ENCODE measurements at regions not wholly inside any gene's neighbourhood (a gene's known extent, or its start where the extent isn't known, plus 50 kb on each side); places are given as distances from the start of the nearest gene placed in this dataset.

DNA sequence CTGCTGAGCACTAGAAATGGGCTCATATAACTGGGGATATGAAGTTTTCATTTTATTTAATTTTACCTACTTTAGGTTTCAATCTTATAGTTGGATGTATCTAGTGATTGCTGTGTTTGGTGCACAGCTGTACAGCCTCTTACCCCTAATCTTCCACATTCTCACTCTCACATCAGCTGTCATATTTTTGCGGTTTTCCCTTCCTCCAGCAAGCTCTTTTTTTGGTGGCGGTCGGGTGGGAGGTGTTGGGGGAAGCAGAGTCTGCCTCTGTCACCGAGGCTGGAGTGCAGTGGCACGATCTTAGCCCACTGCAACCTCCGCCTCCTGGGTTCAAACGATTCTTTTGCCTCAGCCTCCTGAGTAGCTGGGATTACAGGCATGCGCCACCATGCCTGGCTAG lies 445.1 kb upstream of the ISX start:
- no peak overlapping the region for H3K4me3 ChIP-seq (ENCODE audit: low read depth in 1 of 3, low read length in 3 of 3)
- no peak for DNase-seq (ENCODE audit: low spot score)
- no peak overlapping the region for H3K27ac ChIP-seq (ENCODE audit: low read depth in 1 of 2, low read length in 2 of 2)
- no peaks in the 10 kb centered on the region for H3K4me1 ChIP-seq (ENCODE audit: control insufficient read depth in 4 of 4, insufficient read depth in 4 of 4, low read length in 3 of 4)
- no peaks in the 10 kb centered on the region for H3K36me3 ChIP-seq (ENCODE audit: control insufficient read depth in 4 of 4, insufficient read depth in 3 of 4, low read depth in 1 of 4, low read length in 3 of 4)
- no peaks in the 10 kb centered on the region for H3K9me3 ChIP-seq (ENCODE audit: control insufficient read depth in 4 of 4, low read length in 3 of 4)
- TF ChIP-seq, protein P1, sequence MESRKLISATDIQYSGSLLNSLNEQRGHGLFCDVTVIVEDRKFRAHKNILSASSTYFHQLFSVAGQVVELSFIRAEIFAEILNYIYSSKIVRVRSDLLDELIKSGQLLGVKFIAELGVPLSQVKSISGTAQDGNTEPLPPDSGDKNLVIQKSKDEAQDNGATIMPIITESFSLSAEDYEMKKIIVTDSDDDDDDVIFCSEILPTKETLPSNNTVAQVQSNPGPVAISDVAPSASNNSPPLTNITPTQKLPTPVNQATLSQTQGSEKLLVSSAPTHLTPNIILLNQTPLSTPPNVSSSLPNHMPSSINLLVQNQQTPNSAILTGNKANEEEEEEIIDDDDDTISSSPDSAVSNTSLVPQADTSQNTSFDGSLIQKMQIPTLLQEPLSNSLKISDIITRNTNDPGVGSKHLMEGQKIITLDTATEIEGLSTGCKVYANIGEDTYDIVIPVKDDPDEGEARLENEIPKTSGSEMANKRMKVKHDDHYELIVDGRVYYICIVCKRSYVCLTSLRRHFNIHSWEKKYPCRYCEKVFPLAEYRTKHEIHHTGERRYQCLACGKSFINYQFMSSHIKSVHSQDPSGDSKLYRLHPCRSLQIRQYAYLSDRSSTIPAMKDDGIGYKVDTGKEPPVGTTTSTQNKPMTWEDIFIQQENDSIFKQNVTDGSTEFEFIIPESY (IDR thresholded peaks at IDR 0.05) = no peak
- TF ChIP-seq YY1 (IDR thresholded peaks at IDR 0.05) (no peak), HNF4G (IDR thresholded peaks at IDR 0.05) (no peak), HNF4A (conservative IDR thresholded peaks at IDR 0.05) (no peak), RAD21 (IDR thresholded peaks at IDR 0.05) (no peak), SP1 (IDR thresholded peaks at IDR 0.05) (no peak), GABPA (IDR thresholded peaks at IDR 0.05 in 1 of 2, conservative IDR thresholded peaks at IDR 0.05 in 1 of 2) (no peak), FOXA2 (IDR thresholded peaks at IDR 0.05) (no peak), JUND (IDR thresholded peaks at IDR 0.05) (no peak), EGR1 (IDR thresholded peaks at IDR 0.05; ENCODE audit: low read depth in 2 of 2) (no peak), RXRA (IDR thresholded peaks at IDR 0.05) (no peak), FOXA1 (IDR thresholded peaks at IDR 0.05) (no peak)
- TF ChIP-seq, protein P2, sequence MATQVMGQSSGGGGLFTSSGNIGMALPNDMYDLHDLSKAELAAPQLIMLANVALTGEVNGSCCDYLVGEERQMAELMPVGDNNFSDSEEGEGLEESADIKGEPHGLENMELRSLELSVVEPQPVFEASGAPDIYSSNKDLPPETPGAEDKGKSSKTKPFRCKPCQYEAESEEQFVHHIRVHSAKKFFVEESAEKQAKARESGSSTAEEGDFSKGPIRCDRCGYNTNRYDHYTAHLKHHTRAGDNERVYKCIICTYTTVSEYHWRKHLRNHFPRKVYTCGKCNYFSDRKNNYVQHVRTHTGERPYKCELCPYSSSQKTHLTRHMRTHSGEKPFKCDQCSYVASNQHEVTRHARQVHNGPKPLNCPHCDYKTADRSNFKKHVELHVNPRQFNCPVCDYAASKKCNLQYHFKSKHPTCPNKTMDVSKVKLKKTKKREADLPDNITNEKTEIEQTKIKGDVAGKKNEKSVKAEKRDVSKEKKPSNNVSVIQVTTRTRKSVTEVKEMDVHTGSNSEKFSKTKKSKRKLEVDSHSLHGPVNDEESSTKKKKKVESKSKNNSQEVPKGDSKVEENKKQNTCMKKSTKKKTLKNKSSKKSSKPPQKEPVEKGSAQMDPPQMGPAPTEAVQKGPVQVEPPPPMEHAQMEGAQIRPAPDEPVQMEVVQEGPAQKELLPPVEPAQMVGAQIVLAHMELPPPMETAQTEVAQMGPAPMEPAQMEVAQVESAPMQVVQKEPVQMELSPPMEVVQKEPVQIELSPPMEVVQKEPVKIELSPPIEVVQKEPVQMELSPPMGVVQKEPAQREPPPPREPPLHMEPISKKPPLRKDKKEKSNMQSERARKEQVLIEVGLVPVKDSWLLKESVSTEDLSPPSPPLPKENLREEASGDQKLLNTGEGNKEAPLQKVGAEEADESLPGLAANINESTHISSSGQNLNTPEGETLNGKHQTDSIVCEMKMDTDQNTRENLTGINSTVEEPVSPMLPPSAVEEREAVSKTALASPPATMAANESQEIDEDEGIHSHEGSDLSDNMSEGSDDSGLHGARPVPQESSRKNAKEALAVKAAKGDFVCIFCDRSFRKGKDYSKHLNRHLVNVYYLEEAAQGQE (IDR thresholded peaks at IDR 0.05) = no peak
- TF ChIP-seq, protein P3, sequence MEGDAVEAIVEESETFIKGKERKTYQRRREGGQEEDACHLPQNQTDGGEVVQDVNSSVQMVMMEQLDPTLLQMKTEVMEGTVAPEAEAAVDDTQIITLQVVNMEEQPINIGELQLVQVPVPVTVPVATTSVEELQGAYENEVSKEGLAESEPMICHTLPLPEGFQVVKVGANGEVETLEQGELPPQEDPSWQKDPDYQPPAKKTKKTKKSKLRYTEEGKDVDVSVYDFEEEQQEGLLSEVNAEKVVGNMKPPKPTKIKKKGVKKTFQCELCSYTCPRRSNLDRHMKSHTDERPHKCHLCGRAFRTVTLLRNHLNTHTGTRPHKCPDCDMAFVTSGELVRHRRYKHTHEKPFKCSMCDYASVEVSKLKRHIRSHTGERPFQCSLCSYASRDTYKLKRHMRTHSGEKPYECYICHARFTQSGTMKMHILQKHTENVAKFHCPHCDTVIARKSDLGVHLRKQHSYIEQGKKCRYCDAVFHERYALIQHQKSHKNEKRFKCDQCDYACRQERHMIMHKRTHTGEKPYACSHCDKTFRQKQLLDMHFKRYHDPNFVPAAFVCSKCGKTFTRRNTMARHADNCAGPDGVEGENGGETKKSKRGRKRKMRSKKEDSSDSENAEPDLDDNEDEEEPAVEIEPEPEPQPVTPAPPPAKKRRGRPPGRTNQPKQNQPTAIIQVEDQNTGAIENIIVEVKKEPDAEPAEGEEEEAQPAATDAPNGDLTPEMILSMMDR (IDR thresholded peaks at IDR 0.05; ENCODE audit: low read depth, low read length, missing input control) = no peak
- TF ChIP-seq, protein P4, sequence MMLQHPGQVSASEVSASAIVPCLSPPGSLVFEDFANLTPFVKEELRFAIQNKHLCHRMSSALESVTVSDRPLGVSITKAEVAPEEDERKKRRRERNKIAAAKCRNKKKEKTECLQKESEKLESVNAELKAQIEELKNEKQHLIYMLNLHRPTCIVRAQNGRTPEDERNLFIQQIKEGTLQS (IDR thresholded peaks at IDR 0.05) = no peak
- WGBS = 82% methylated on average over 8 of the region's 8 CpGs
- H3K27me3 ChIP-seq (ENCODE audit: control insufficient read depth in 4 of 4, insufficient read depth in 4 of 4, low read length in 3 of 4) = no peaks in the 10 kb centered on the region
- no peak overlapping the region for H3K9ac ChIP-seq (ENCODE audit: low read depth in 1 of 2, low read length in 2 of 2)

DNA sequence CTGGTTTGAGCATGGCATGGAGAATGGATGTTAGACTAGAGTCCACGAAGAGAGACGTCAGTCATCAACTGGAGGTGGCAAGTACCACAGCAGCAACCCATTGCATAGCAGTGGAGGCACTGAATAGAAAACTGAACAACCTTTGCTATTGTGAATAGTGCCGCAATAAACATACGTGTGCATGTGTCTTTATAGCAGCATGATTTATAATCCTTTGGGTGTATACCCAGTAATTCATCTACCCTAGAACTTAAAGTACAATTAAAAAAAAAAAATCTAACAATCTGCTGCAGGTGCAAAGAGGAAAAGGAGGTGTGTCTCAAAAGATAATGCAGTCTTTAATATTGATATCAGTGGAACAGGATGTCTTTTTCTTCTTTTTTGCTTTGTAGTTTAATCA lies 443.4 kb upstream of the ISX start:
- DNase-seq (ENCODE audit: low spot score) = no peak
- H3K9ac ChIP-seq (ENCODE audit: low read depth in 1 of 2, low read length in 2 of 2) = no peak overlapping the region
- H3K9me3 ChIP-seq (ENCODE audit: control insufficient read depth in 4 of 4, low read length in 3 of 4) = peaks cover 0 to 2% (median 0%) of the 10 kb centered on the region in 4 donors
- no peak overlapping the region for H3K27ac ChIP-seq (ENCODE audit: low read depth in 1 of 2, low read length in 2 of 2)
- no peaks in the 10 kb centered on the region for H3K27me3 ChIP-seq (ENCODE audit: control insufficient read depth in 4 of 4, insufficient read depth in 4 of 4, low read length in 3 of 4)
- no peak overlapping the region for H3K4me3 ChIP-seq (ENCODE audit: low read depth in 1 of 3, low read length in 3 of 3)
- TF ChIP-seq, protein P5, sequence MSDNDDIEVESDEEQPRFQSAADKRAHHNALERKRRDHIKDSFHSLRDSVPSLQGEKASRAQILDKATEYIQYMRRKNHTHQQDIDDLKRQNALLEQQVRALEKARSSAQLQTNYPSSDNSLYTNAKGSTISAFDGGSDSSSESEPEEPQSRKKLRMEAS (IDR thresholded peaks at IDR 0.05) = no peak
- TF ChIP-seq EGR1 (IDR thresholded peaks at IDR 0.05; ENCODE audit: low read depth in 2 of 2) = no peak
- no peak for TF ChIP-seq RXRA (IDR thresholded peaks at IDR 0.05)
- TF ChIP-seq HNF4A (conservative IDR thresholded peaks at IDR 0.05) = no peak
- TF ChIP-seq FOXA1 (IDR thresholded peaks at IDR 0.05) = no peak
- no peaks in the 10 kb centered on the region for H3K4me1 ChIP-seq (ENCODE audit: control insufficient read depth in 4 of 4, insufficient read depth in 4 of 4, low read length in 3 of 4)
- H3K36me3 ChIP-seq (ENCODE audit: control insufficient read depth in 4 of 4, insufficient read depth in 3 of 4, low read depth in 1 of 4, low read length in 3 of 4) = no peaks in the 10 kb centered on the region
- WGBS = 80% methylated on average over 4 of the region's 4 CpGs
